ENCODE measurements at regions not wholly inside any gene's neighbourhood (a gene's known extent, or its start where the extent isn't known, plus 50 kb on each side); places are given as distances from the start of the nearest gene placed in this dataset.

DNA sequence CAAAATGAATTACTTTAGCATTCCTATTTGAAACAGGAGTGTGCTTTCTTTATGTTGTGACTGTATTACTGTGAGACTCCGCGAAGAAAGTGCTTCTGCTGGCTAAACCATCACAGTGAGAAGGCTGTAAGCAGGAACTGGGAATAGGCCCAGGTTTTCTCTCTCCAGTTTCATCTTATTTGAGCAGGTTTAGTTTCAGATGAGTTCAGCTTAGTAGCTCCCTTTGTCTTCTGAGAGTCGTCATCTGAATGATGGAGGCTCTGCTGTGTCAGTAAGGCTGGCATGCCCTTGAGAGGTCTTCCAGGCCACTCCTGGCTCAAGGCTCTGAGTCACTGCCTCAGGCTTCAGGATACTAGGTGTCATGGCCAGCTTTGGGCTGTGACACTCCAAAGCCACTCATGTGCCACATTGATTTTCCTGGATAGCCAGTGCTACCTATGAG, 205.6 kb upstream of the RGS6 start:
- Mint-ChIP-seq H3K4me3 (no peak overlapping the region), H3K36me3 (peaks cover 53% of the 10 kb centered on the region), H3K27me3 (no peaks in the 10 kb centered on the region), H3K4me1 (peaks cover 4 to 16% (median 7%) of the 10 kb centered on the region in 4 donors), H3K9me3 (no peaks in the 10 kb centered on the region), H3K27ac (peak overlapping the region in 2 of 3 donors; percentile 45 to 69)
- no peak for ATAC-seq (ENCODE audit: low read depth in 2 of 2)
- no peak for DNase-seq
- Histone ChIP-seq H3K27ac (ENCODE audit: insufficient read depth, low read length, poor library complexity, severe bottlenecking) (no peak overlapping the region), H3K4me1 (ENCODE audit: control insufficient read depth, insufficient read depth, low read length, poor library complexity, severe bottlenecking) (no peaks in the 10 kb centered on the region), H3K9me3 (ENCODE audit: control insufficient read depth in 2 of 2, low read length in 2 of 2) (no peaks in the 10 kb centered on the region), H3K4me3 (ENCODE audit: low read depth, low read length) (no peak overlapping the region), H3K36me3 (ENCODE audit: control insufficient read depth, insufficient read depth, low read length) (peaks cover 43% of the 10 kb centered on the region), H3K27me3 (ENCODE audit: control insufficient read depth, insufficient read depth, low read length) (no peaks in the 10 kb centered on the region)

DNA sequence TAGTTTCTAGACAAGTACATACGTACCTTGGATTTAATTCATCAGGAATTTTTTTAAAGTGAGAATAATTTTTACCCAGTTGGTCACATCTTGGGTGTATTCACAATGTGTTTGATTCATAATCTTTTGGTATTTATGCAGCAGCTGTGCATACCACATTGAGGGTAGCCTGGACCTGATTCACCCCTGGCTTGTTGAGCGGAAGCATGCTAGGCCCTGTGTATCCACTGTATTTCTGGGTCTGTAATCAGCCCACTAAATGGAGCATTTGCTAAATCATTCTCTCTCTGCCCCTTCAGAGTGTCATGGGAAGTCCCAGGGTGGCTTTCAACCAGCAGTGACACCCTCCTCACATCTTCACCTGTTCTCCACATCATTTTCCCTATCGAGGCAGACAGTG, 203.8 kb upstream of the RGS6 start:
- peak overlapping the region in 1 of 3 donors; percentile 41 for H3K27ac Mint-ChIP-seq
- H3K4me3 ChIP-seq (ENCODE audit: low read depth, low read length): no peak overlapping the region
- H3K4me1 Mint-ChIP-seq: peaks cover 4 to 16% (median 7%) of the 10 kb centered on the region in 4 donors
- no peak overlapping the region for H3K27ac ChIP-seq (ENCODE audit: insufficient read depth, low read length, poor library complexity, severe bottlenecking)
- H3K36me3 ChIP-seq (ENCODE audit: control insufficient read depth, insufficient read depth, low read length): peaks cover 54% of the 10 kb centered on the region
- ATAC-seq (ENCODE audit: low read depth in 2 of 2) (no peak), DNase-seq (no peak)
- no peaks in the 10 kb centered on the region for H3K9me3 ChIP-seq (ENCODE audit: control insufficient read depth in 2 of 2, low read length in 2 of 2)
- no peaks in the 10 kb centered on the region for H3K27me3 ChIP-seq (ENCODE audit: control insufficient read depth, insufficient read depth, low read length)
- H3K4me1 ChIP-seq (ENCODE audit: control insufficient read depth, insufficient read depth, low read length, poor library complexity, severe bottlenecking): no peaks in the 10 kb centered on the region
- no peak overlapping the region for H3K4me3 Mint-ChIP-seq
- peaks cover 58% of the 10 kb centered on the region for H3K36me3 Mint-ChIP-seq
- peaks cover 0 to 1% (median 0%) of the 10 kb centered on the region in 7 donors for H3K9me3 Mint-ChIP-seq
- H3K27me3 Mint-ChIP-seq: no peaks in the 10 kb centered on the region

DNA sequence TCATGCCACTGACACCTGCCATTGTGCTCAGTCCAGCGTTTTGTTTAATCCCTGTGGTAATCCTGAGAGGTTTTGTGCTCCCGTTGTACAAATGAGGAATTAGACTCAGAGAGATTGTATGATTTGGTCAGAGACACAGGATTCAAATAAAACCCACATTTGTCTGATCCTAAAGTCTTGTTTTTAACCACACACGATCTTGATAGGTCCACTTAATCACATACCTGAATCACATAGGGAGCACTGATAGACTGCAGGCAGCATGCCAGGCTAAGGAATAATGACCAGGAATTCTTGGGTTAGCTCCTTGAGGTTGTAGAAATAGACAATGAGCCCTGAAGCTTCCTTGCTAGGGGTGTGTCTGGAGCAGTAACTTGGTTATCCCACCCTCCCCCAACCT, 202.6 kb upstream of the RGS6 start:
- H3K9me3 Mint-ChIP-seq: peaks cover 0 to 1% (median 0%) of the 10 kb centered on the region in 7 donors
- H3K36me3 Mint-ChIP-seq: peaks cover 60% of the 10 kb centered on the region
- no peak overlapping the region for H3K4me3 Mint-ChIP-seq
- no peak for ATAC-seq (ENCODE audit: low read depth in 2 of 2)
- DNase-seq: no peak
- Histone ChIP-seq H3K27me3 (ENCODE audit: control insufficient read depth, insufficient read depth, low read length) (no peaks in the 10 kb centered on the region), H3K9me3 (ENCODE audit: control insufficient read depth in 2 of 2, low read length in 2 of 2) (no peaks in the 10 kb centered on the region), H3K27ac (ENCODE audit: insufficient read depth, low read length, poor library complexity, severe bottlenecking) (no peak overlapping the region), H3K4me3 (ENCODE audit: low read depth, low read length) (no peak overlapping the region), H3K4me1 (ENCODE audit: control insufficient read depth, insufficient read depth, low read length, poor library complexity, severe bottlenecking) (no peaks in the 10 kb centered on the region), H3K36me3 (ENCODE audit: control insufficient read depth, insufficient read depth, low read length) (peaks cover 59% of the 10 kb centered on the region)
- peak overlapping the region in 1 of 3 donors; percentile 38 for H3K27ac Mint-ChIP-seq
- no peaks in the 10 kb centered on the region for H3K27me3 Mint-ChIP-seq
- H3K4me1 Mint-ChIP-seq: peaks cover 4 to 15% (median 7%) of the 10 kb centered on the region in 4 donors

DNA sequence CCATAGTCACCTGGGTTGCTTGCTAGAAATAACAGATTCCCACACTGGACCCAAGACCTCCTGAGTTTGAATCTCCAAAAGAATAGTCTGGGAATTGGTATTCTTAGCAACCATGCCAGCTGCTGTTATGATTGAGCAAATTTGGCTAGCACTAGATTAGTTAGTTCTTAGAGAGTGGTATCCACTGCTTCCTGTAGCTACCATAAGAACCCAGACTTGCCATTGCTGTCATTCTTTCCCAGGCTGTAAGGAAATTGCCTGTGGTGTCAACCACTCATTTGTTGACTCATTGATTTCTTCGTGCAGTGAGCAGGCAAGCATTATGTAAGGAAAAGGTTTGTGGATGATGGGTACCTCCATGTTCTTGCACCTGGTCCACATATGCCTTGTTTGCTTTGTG, 201.8 kb upstream of the RGS6 start:
- DNase-seq (no peak), ATAC-seq (ENCODE audit: low read depth in 2 of 2) (no peak)
- Mint-ChIP-seq H3K9me3 (peaks cover 0 to 1% (median 0%) of the 10 kb centered on the region in 7 donors), H3K27ac (no peak overlapping the region), H3K27me3 (no peaks in the 10 kb centered on the region), H3K4me1 (peaks cover 4 to 6% (median 5%) of the 10 kb centered on the region in 4 donors), H3K4me3 (no peak overlapping the region), H3K36me3 (peaks cover 61% of the 10 kb centered on the region)
- no peak overlapping the region for H3K4me3 ChIP-seq (ENCODE audit: low read depth, low read length)
- no peak overlapping the region for H3K27ac ChIP-seq (ENCODE audit: insufficient read depth, low read length, poor library complexity, severe bottlenecking)
- H3K9me3 ChIP-seq (ENCODE audit: control insufficient read depth in 2 of 2, low read length in 2 of 2): no peaks in the 10 kb centered on the region
- no peaks in the 10 kb centered on the region for H3K4me1 ChIP-seq (ENCODE audit: control insufficient read depth, insufficient read depth, low read length, poor library complexity, severe bottlenecking)
- no peaks in the 10 kb centered on the region for H3K27me3 ChIP-seq (ENCODE audit: control insufficient read depth, insufficient read depth, low read length)
- H3K36me3 ChIP-seq (ENCODE audit: control insufficient read depth, insufficient read depth, low read length): peaks cover 59% of the 10 kb centered on the region

DNA sequence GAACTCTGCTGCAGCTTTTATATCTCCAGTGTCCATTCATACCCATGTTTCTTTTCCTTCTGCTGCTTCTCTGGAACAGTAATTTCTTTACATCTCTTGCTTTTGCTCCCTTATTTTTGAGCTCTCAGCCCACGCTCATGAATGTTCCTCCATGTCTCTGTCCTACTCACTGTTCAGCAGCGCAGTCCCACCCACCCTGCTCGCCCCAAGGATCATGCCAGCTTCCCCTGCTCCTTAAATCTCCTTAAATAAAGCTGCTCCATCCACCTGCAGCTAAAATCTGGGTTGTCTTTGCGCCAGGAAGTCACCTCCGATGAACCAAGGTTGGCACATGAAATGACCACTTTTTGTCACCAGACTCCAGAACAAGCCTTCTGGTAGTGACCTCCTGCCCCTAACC, 201.1 kb upstream of the RGS6 start:
- H3K4me1 Mint-ChIP-seq: peaks cover 0 to under 1% (median 0%) of the 10 kb centered on the region in 4 donors
- peak overlapping the region in 1 of 3 donors; percentile 17 for H3K27ac Mint-ChIP-seq
- peaks cover 61% of the 10 kb centered on the region for H3K36me3 Mint-ChIP-seq
- H3K4me3 Mint-ChIP-seq: no peak overlapping the region
- H3K4me1 ChIP-seq (ENCODE audit: control insufficient read depth, insufficient read depth, low read length, poor library complexity, severe bottlenecking): no peaks in the 10 kb centered on the region
- H3K9me3 ChIP-seq (ENCODE audit: control insufficient read depth in 2 of 2, low read length in 2 of 2): no peaks in the 10 kb centered on the region
- no peak overlapping the region for H3K27ac ChIP-seq (ENCODE audit: insufficient read depth, low read length, poor library complexity, severe bottlenecking)
- no peak overlapping the region for H3K4me3 ChIP-seq (ENCODE audit: low read depth, low read length)
- no peaks in the 10 kb centered on the region for H3K27me3 Mint-ChIP-seq
- H3K9me3 Mint-ChIP-seq: peaks cover 0 to 1% (median 0%) of the 10 kb centered on the region in 7 donors
- no peaks in the 10 kb centered on the region for H3K27me3 ChIP-seq (ENCODE audit: control insufficient read depth, insufficient read depth, low read length)
- DNase-seq (no peak), ATAC-seq (ENCODE audit: low read depth in 2 of 2) (no peak)
- H3K36me3 ChIP-seq (ENCODE audit: control insufficient read depth, insufficient read depth, low read length): peaks cover 65% of the 10 kb centered on the region

DNA sequence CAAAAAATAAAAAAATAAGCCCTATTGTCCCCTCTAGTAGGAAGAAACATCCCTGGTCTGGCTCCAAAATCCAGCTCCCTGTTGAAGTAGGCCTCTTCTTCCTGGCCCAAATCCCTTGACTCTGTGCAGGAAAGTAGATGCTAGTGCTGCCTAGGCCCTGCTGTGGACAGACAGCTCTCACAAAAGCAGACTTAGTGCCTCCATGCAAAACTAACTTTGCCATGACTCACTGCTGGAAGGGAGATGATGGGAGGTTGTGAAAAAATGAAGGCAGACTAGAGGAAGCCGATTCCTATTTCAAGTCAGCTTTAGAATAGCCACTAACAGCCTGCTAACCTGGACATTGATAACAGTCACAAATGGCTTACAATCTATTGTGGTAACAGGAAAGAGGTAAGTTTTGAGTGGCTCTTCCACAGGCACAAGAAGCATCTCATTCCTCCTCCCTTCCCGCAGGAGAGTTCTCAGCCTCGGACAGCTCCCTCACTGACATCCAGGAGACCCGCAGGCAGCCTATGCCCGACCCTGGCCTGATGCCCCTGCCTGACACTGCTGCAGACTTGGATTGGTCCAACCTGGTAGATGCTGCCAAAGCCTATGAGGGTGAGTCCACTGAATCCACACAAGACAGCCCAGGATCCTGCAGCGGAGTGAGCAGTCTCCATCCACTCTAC, 198.9 kb upstream of the RGS6 start:
- no peak for ATAC-seq (ENCODE audit: low read depth in 2 of 2)
- no peak overlapping the region for H3K4me3 ChIP-seq (ENCODE audit: low read depth, low read length)
- no peaks in the 10 kb centered on the region for H3K9me3 ChIP-seq (ENCODE audit: control insufficient read depth in 2 of 2, low read length in 2 of 2)
- H3K4me3 Mint-ChIP-seq: no peak overlapping the region
- H3K27me3 Mint-ChIP-seq: no peaks in the 10 kb centered on the region
- no peak for DNase-seq
- H3K27ac ChIP-seq (ENCODE audit: insufficient read depth, low read length, poor library complexity, severe bottlenecking): no peak overlapping the region
- H3K27me3 ChIP-seq (ENCODE audit: control insufficient read depth, insufficient read depth, low read length): no peaks in the 10 kb centered on the region
- H3K4me1 Mint-ChIP-seq: peaks cover 0 to 2% (median 0%) of the 10 kb centered on the region in 4 donors
- peaks cover 67% of the 10 kb centered on the region for H3K36me3 Mint-ChIP-seq
- H3K9me3 Mint-ChIP-seq: peaks cover 0 to 1% (median 0%) of the 10 kb centered on the region in 7 donors
- H3K4me1 ChIP-seq (ENCODE audit: control insufficient read depth, insufficient read depth, low read length, poor library complexity, severe bottlenecking): no peaks in the 10 kb centered on the region
- peaks cover 78% of the 10 kb centered on the region for H3K36me3 ChIP-seq (ENCODE audit: control insufficient read depth, insufficient read depth, low read length)
- no peak overlapping the region for H3K27ac Mint-ChIP-seq

DNA sequence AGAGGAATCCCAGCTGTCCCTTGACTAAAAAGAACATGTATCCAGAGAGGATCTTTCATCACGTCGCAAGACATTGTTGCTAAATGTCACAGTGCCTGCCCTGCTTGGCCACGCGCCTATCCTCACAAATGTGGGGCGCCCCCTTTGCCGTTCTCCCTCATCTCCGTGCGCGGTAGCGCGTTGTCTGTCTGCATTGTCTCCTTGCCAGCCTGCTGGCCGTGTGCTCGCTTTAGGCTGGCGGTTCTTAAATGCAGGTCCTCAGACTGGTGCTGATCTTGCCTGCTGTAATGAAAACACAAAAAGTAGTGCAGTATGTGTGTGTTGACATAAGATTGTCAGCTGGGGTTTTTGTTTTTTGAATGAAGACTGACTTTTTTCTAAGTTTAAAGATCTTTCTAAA, 198.2 kb upstream of the RGS6 start:
- Mint-ChIP-seq H3K36me3 (peaks cover 70% of the 10 kb centered on the region), H3K27me3 (no peaks in the 10 kb centered on the region)
- H3K36me3 ChIP-seq (ENCODE audit: control insufficient read depth, insufficient read depth, low read length): peaks cover 82% of the 10 kb centered on the region

DNA sequence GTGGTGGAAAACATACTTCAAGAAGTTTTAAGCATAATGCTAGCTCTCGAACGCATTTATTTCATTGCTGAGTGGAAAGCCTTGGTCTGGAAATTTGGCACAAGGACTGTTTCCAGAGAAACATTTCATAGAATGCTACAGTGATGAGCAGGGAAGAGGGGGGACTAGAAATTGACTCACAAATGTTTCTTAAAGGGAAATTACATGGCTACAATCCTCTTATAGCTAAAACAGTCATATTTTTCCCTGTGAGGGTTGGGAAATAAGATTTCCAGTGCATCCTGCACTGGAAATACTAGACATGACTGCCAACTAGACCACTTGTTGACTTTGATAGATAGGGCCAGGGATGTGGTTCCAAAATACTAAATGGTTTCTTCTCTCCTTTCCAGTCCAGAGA, 197.3 kb upstream of the RGS6 start:
- Mint-ChIP-seq H3K27ac (no peak overlapping the region), H3K9me3 (peaks cover 0 to 1% (median 0%) of the 10 kb centered on the region in 7 donors), H3K4me3 (no peak overlapping the region), H3K36me3 (peaks cover 72% of the 10 kb centered on the region), H3K4me1 (peaks cover 0 to 4% (median 2%) of the 10 kb centered on the region in 4 donors), H3K27me3 (no peaks in the 10 kb centered on the region)
- H3K9me3 ChIP-seq (ENCODE audit: control insufficient read depth in 2 of 2, low read length in 2 of 2): no peaks in the 10 kb centered on the region
- H3K4me3 ChIP-seq (ENCODE audit: low read depth, low read length): no peak overlapping the region
- H3K36me3 ChIP-seq (ENCODE audit: control insufficient read depth, insufficient read depth, low read length): peaks cover 81% of the 10 kb centered on the region
- no peaks in the 10 kb centered on the region for H3K4me1 ChIP-seq (ENCODE audit: control insufficient read depth, insufficient read depth, low read length, poor library complexity, severe bottlenecking)
- ATAC-seq (ENCODE audit: low read depth in 2 of 2) (no peak), DNase-seq (no peak)
- H3K27ac ChIP-seq (ENCODE audit: insufficient read depth, low read length, poor library complexity, severe bottlenecking): no peak overlapping the region
- no peaks in the 10 kb centered on the region for H3K27me3 ChIP-seq (ENCODE audit: control insufficient read depth, insufficient read depth, low read length)

More for the DNA sequence above, 198.2 kb upstream of the RGS6 start:
- no peaks in the 10 kb centered on the region for H3K4me1 ChIP-seq (ENCODE audit: control insufficient read depth, insufficient read depth, low read length, poor library complexity, severe bottlenecking)
- Mint-ChIP-seq H3K4me1 (peaks cover 0 to 4% (median 0%) of the 10 kb centered on the region in 4 donors), H3K27ac (peak overlapping the region in 1 of 3 donors; percentile 44), H3K9me3 (peaks cover 0 to 1% (median 0%) of the 10 kb centered on the region in 7 donors), H3K4me3 (no peak overlapping the region)
- H3K4me3 ChIP-seq (ENCODE audit: low read depth, low read length): no peak overlapping the region
- no peak for ATAC-seq (ENCODE audit: low read depth in 2 of 2)
- no peak overlapping the region for H3K27ac ChIP-seq (ENCODE audit: insufficient read depth, low read length, poor library complexity, severe bottlenecking)
- no peak for DNase-seq
- no peaks in the 10 kb centered on the region for H3K27me3 ChIP-seq (ENCODE audit: control insufficient read depth, insufficient read depth, low read length)
- no peaks in the 10 kb centered on the region for H3K9me3 ChIP-seq (ENCODE audit: control insufficient read depth in 2 of 2, low read length in 2 of 2)

Data from CD4-positive, CD25-positive, alpha-beta regulatory T cell (primary cell).